ENCODE measurements at regions not wholly inside any gene's neighbourhood (a gene's known extent, or its start where the extent isn't known, plus 50 kb on each side); places are given as distances from the start of the nearest gene placed in this dataset.

GRCh38 chr13:110056640-110057039, 250.3 kb downstream of the COL4A1 start:
- Histone ChIP-seq H3K9ac (ENCODE audit: insufficient read depth in 1 of 2, low read depth in 2 of 2, low read length in 2 of 2) (no peak overlapping the region), H3K27ac (ENCODE audit: extremely low read depth, low read depth, low read length) (no peak overlapping the region), H3K36me3 (ENCODE audit: control insufficient read depth, insufficient read depth, low read length) (no peaks in the 10 kb centered on the region), H3K27me3 (ENCODE audit: control insufficient read depth in 2 of 2, insufficient read depth in 2 of 2, low read length in 2 of 2) (peaks cover 0 to 15% of the 10 kb centered on the region in 2 experiments; a peak in 2 of 5 replicates), H3K79me2 (ENCODE audit: control insufficient read depth, insufficient read depth, low read length) (no peaks in the 10 kb centered on the region), H3K4me3 (no peak overlapping the region), H3K9me1 (ENCODE audit: control insufficient read depth, insufficient read depth, low read length) (no peaks in the 10 kb centered on the region), H3K4me1 (replicated peaks in 1 of 2; ENCODE audit: control insufficient read depth in 2 of 2, insufficient read depth in 2 of 2, low read length in 2 of 2) (no peaks in the 10 kb centered on the region), H3K9me3 (replicated peaks; ENCODE audit: control insufficient read depth, insufficient read depth, low read depth, low read length) (no peaks in the 10 kb centered on the region), H2AFZ (ENCODE audit: low read depth, low read length) (no peak overlapping the region), H4K20me1 (replicated peaks; ENCODE audit: control insufficient read depth, insufficient read depth, low read length) (no peaks in the 10 kb centered on the region), H3K4me2 (ENCODE audit: insufficient read depth, low read length) (no peak overlapping the region)
- WGBS (ENCODE audit: insufficient coverage, low coverage, missing lambda C conversion rate): 0% methylated on average over 5 of the region's 5 CpGs
- ATAC-seq (no peak), FAIRE-seq (no peak), DNase-seq (ENCODE audit: extremely low read depth in 1 of 4, low spot score in 3 of 4) (no peak)
- CTCF ChIA-PET (ENCODE audit: low intra/inter-chr PET ratio): no interaction called here
- in situ Hi-C loops (cut with MboI): no loop called here
- BruUV-seq (replicated peaks): no TSS peak
- TF ChIP-seq MAFK (IDR thresholded peaks at IDR 0.05; ENCODE audit: low read length) (0 out of 2 replicates have a peak, but pooled peaks have one; percentile 25), ZNF316 (IDR thresholded peaks at IDR 0.05) (peak; percentile 48), JUNB (CRISPR knock-in tag; conservative IDR thresholded peaks at IDR 0.05) (no peak), C11orf30 (IDR thresholded peaks at IDR 0.05; ENCODE audit: low read depth) (0 out of 2 replicates have a peak, but pooled peaks have one; percentile 7)
- POLR2A ChIA-PET: no interaction called here
- intact Hi-C loops (cut with micrococcal nuclease): no loop called here

DNA sequence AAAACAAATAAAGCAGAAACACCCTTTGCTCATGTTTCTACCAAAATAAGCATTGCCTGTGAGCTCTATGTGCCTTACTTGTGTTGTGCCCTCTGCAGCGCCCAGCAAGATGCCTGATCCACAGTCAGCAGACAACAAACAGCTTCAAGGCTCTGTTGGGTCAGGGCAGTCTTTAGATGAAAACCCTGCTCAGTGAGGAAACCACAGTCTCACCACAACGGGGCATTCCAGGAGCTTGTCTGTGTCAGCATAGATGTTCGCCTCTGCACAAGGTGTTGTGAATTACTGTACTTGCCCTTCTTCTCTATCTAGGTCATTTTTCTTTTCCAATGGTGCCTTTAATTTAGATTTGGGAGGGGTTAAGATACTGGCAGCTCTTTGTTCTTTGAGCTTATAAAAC, 251.9 kb downstream of the COL4A1 start:
- DNase-seq (ENCODE audit: extremely low read depth in 1 of 4, low spot score in 3 of 4) (no peak), ATAC-seq (no peak), FAIRE-seq (no peak)
- intact Hi-C loops (cut with micrococcal nuclease) (no loop called here), in situ Hi-C loops (cut with MboI) (no loop called here)
- H3K4me3 ChIP-seq: no peak overlapping the region
- ChIA-PET CTCF (ENCODE audit: low intra/inter-chr PET ratio) (no interaction called here), POLR2A (no interaction called here)
- no peaks in the 10 kb centered on the region for H3K4me1 ChIP-seq (replicated peaks in 1 of 2; ENCODE audit: control insufficient read depth in 2 of 2, insufficient read depth in 2 of 2, low read length in 2 of 2)
- no peaks in the 10 kb centered on the region for H4K20me1 ChIP-seq (replicated peaks; ENCODE audit: control insufficient read depth, insufficient read depth, low read length)
- no peaks in the 10 kb centered on the region for H3K9me3 ChIP-seq (replicated peaks; ENCODE audit: control insufficient read depth, insufficient read depth, low read depth, low read length)
- H2AFZ ChIP-seq (ENCODE audit: low read depth, low read length): no peak overlapping the region
- no TSS peak for BruUV-seq (replicated peaks)
- WGBS (ENCODE audit: insufficient coverage, low coverage, missing lambda C conversion rate): 0% methylated on average over 3 of the region's 3 CpGs
- H3K27ac ChIP-seq (ENCODE audit: extremely low read depth, low read depth, low read length): no peak overlapping the region
- no peak overlapping the region for H3K9ac ChIP-seq (ENCODE audit: insufficient read depth in 1 of 2, low read depth in 2 of 2, low read length in 2 of 2)
- H3K79me2 ChIP-seq (ENCODE audit: control insufficient read depth, insufficient read depth, low read length): no peaks in the 10 kb centered on the region
- no peak overlapping the region for H3K4me2 ChIP-seq (ENCODE audit: insufficient read depth, low read length)
- H3K27me3 ChIP-seq (ENCODE audit: control insufficient read depth in 2 of 2, insufficient read depth in 2 of 2, low read length in 2 of 2): peaks cover 0 to 5% of the 10 kb centered on the region in 2 experiments; a peak in 1 of 5 replicates
- no peaks in the 10 kb centered on the region for H3K9me1 ChIP-seq (ENCODE audit: control insufficient read depth, insufficient read depth, low read length)
- no peaks in the 10 kb centered on the region for H3K36me3 ChIP-seq (ENCODE audit: control insufficient read depth, insufficient read depth, low read length)
- no peak for TF ChIP-seq DNMT1 (IDR thresholded peaks at IDR 0.05)
- no peak for TF ChIP-seq USF2 (CRISPR knock-in tag; IDR thresholded peaks at IDR 0.05)
- no peak for TF ChIP-seq DEAF1 (CRISPR knock-in tag; IDR thresholded peaks at IDR 0.05)
- TF ChIP-seq HCFC1 (IDR thresholded peaks at IDR 0.05; ENCODE audit: low read depth, low read length): no peak
- no peak for TF ChIP-seq RAD21 (CRISPR knock-in tag; conservative IDR thresholded peaks at IDR 0.05 in 1 of 2, IDR thresholded peaks at IDR 0.05 in 1 of 2)
- no peak for TF ChIP-seq PCBP2 (IDR thresholded peaks at IDR 0.05; ENCODE audit: low read depth, low read length, poor library complexity, severe bottlenecking)
- TF ChIP-seq PML (IDR thresholded peaks at IDR 0.05; ENCODE audit: low read length): no peak
- TF ChIP-seq, protein P1, sequence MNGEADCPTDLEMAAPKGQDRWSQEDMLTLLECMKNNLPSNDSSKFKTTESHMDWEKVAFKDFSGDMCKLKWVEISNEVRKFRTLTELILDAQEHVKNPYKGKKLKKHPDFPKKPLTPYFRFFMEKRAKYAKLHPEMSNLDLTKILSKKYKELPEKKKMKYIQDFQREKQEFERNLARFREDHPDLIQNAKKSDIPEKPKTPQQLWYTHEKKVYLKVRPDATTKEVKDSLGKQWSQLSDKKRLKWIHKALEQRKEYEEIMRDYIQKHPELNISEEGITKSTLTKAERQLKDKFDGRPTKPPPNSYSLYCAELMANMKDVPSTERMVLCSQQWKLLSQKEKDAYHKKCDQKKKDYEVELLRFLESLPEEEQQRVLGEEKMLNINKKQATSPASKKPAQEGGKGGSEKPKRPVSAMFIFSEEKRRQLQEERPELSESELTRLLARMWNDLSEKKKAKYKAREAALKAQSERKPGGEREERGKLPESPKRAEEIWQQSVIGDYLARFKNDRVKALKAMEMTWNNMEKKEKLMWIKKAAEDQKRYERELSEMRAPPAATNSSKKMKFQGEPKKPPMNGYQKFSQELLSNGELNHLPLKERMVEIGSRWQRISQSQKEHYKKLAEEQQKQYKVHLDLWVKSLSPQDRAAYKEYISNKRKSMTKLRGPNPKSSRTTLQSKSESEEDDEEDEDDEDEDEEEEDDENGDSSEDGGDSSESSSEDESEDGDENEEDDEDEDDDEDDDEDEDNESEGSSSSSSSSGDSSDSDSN (IDR thresholded peaks at IDR 0.05; ENCODE audit: borderline replicate concordance in 1 of 2, low read depth in 2 of 2, low read length in 2 of 2): no peak
- no peak for TF ChIP-seq U2AF1 (optimal IDR thresholded peaks at IDR 0.05; ENCODE audit: low read depth, low read length)
